ENCODE measurements at regions not wholly inside any gene's neighbourhood (a gene's known extent, or its start where the extent isn't known, plus 50 kb on each side); places are given as distances from the start of the nearest gene placed in this dataset.

- no peak for TF ChIP-seq CTCF (IDR thresholded peaks at IDR 0.05)
- peak in 1 of 2 donors; percentile 43 for TF ChIP-seq EP300 (IDR thresholded peaks at IDR 0.05)
Measured at GRCh38 chr10:44511601-44512000, 126.7 kb upstream of the CXCL12 start.
